ENCODE measurements at regions not wholly inside any gene's neighbourhood (a gene's known extent, or its start where the extent isn't known, plus 50 kb on each side); places are given as distances from the start of the nearest gene placed in this dataset.

DNA sequence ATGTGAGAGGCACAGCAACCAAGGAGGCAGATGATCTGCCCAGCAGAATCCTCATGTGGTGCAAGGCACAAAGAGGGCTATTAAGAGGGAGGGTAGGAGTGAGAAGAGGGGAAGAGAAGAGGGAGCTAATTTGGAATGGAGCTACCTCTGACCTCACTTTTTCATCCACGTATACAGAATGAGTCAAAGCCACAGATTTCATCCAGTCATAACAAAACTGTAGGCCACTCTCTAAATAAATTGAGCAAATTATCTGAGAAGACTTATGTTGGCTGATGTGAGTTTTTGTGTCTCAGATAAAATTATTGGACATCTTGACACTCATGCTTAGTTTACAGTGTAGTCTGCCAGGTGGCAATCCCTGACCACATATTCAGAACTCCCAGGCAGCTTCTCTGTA lies 325.6 kb downstream of the TTLL7 start:
- TF ChIP-seq EP300 (IDR thresholded peaks at IDR 0.05), result no peak
- TF ChIP-seq, protein P1, sequence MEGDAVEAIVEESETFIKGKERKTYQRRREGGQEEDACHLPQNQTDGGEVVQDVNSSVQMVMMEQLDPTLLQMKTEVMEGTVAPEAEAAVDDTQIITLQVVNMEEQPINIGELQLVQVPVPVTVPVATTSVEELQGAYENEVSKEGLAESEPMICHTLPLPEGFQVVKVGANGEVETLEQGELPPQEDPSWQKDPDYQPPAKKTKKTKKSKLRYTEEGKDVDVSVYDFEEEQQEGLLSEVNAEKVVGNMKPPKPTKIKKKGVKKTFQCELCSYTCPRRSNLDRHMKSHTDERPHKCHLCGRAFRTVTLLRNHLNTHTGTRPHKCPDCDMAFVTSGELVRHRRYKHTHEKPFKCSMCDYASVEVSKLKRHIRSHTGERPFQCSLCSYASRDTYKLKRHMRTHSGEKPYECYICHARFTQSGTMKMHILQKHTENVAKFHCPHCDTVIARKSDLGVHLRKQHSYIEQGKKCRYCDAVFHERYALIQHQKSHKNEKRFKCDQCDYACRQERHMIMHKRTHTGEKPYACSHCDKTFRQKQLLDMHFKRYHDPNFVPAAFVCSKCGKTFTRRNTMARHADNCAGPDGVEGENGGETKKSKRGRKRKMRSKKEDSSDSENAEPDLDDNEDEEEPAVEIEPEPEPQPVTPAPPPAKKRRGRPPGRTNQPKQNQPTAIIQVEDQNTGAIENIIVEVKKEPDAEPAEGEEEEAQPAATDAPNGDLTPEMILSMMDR (IDR thresholded peaks at IDR 0.05), result no peak

Measured in stomach (tissue), 4 donors.